ENCODE measurements at regions not wholly inside any gene's neighbourhood (a gene's known extent, or its start where the extent isn't known, plus 50 kb on each side); places are given as distances from the start of the nearest gene placed in this dataset.

GRCh38 chr9:10928372-10928771 lies 315.6 kb upstream of the PTPRD start:
- Mint-ChIP-seq H3K27me3 (ENCODE audit: low read depth in 2 of 2) (no peaks in the 10 kb centered on the region), H3K36me3 (no peaks in the 10 kb centered on the region), H3K4me1 (no peaks in the 10 kb centered on the region), H3K9me3 (peaks cover 13 to 16% of the 10 kb centered on the region in 2 donors), H3K27ac (no peak overlapping the region), H3K4me3 (no peak overlapping the region)
- Histone ChIP-seq H3K4me3 (ENCODE audit: low read length) (no peak overlapping the region), H3K36me3 (ENCODE audit: control insufficient read depth, insufficient read depth, low read length) (no peaks in the 10 kb centered on the region), H3K9me3 (ENCODE audit: control insufficient read depth, insufficient read depth, low read length) (no peaks in the 10 kb centered on the region), H3K4me1 (ENCODE audit: control insufficient read depth, insufficient read depth, low read length) (no peaks in the 10 kb centered on the region), H3K27me3 (ENCODE audit: control insufficient read depth, insufficient read depth, low read length) (no peaks in the 10 kb centered on the region), H3K27ac (ENCODE audit: low read length) (no peak overlapping the region)
- whole genome bisulfite sequencing (ENCODE audit: insufficient coverage) = 73% methylated on average over 2 of the region's 2 CpGs
- DNase-seq (no peak), ATAC-seq (no peak)
- intact Hi-C loops (cut with micrococcal nuclease) = no loop called here
- no peak for TF ChIP-seq CTCF (IDR thresholded peaks at IDR 0.05)

GRCh38 chr9:10930081-10930480 lies 317.3 kb upstream of the PTPRD start:
- Mint-ChIP-seq H3K4me1 (no peaks in the 10 kb centered on the region), H3K27ac (no peak overlapping the region), H3K27me3 (ENCODE audit: low read depth in 2 of 2) (no peaks in the 10 kb centered on the region), H3K9me3 (peaks cover 10 to 13% of the 10 kb centered on the region in 2 donors), H3K36me3 (peaks cover 1% of the 10 kb centered on the region), H3K4me3 (no peak overlapping the region)
- no peak for DNase-seq
- no peak for TF ChIP-seq CTCF (IDR thresholded peaks at IDR 0.05)
- no peak overlapping the region for H3K27ac ChIP-seq (ENCODE audit: low read length)
- H3K36me3 ChIP-seq (ENCODE audit: control insufficient read depth, insufficient read depth, low read length) = no peaks in the 10 kb centered on the region
- no peak for ATAC-seq
- no peaks in the 10 kb centered on the region for H3K4me1 ChIP-seq (ENCODE audit: control insufficient read depth, insufficient read depth, low read length)
- intact Hi-C loops (cut with micrococcal nuclease) = no loop called here
- WGBS (ENCODE audit: insufficient coverage) = no CpG with 5 or more reads among the region's 2 CpGs
- no peaks in the 10 kb centered on the region for H3K27me3 ChIP-seq (ENCODE audit: control insufficient read depth, insufficient read depth, low read length)
- H3K4me3 ChIP-seq (ENCODE audit: low read length) = no peak overlapping the region
- H3K9me3 ChIP-seq (ENCODE audit: control insufficient read depth, insufficient read depth, low read length) = no peaks in the 10 kb centered on the region

GRCh38 chr9:10946676-10947410 lies 334.0 kb upstream of the PTPRD start:
- H3K4me1 ChIP-seq (ENCODE audit: control insufficient read depth, insufficient read depth, low read length) = no peaks in the 10 kb centered on the region
- DNase-seq = no peak
- H3K4me3 Mint-ChIP-seq = no peak overlapping the region
- WGBS (ENCODE audit: insufficient coverage) = 88% methylated on average over 23 of the region's 26 CpGs
- H3K27ac Mint-ChIP-seq = no peak overlapping the region
- H3K27ac ChIP-seq (ENCODE audit: low read length) = no peak overlapping the region
- H3K9me3 Mint-ChIP-seq = peaks cover 12% of the 10 kb centered on the region in 2 donors
- no peak for ATAC-seq
- H3K4me1 Mint-ChIP-seq = no peaks in the 10 kb centered on the region
- H3K27me3 Mint-ChIP-seq (ENCODE audit: low read depth in 2 of 2) = no peaks in the 10 kb centered on the region
- H3K4me3 ChIP-seq (ENCODE audit: low read length) = no peak overlapping the region
- no peaks in the 10 kb centered on the region for H3K36me3 ChIP-seq (ENCODE audit: control insufficient read depth, insufficient read depth, low read length)
- no peaks in the 10 kb centered on the region for H3K36me3 Mint-ChIP-seq
- H3K27me3 ChIP-seq (ENCODE audit: control insufficient read depth, insufficient read depth, low read length) = no peaks in the 10 kb centered on the region
- peaks cover 6% of the 10 kb centered on the region for H3K9me3 ChIP-seq (ENCODE audit: control insufficient read depth, insufficient read depth, low read length)
- intact Hi-C loops (cut with micrococcal nuclease) = no loop called here
- no peak for TF ChIP-seq CTCF (IDR thresholded peaks at IDR 0.05)

- Mint-ChIP-seq H3K27ac (no peak overlapping the region), H3K36me3 (no peaks in the 10 kb centered on the region), H3K27me3 (ENCODE audit: low read depth in 2 of 2) (no peaks in the 10 kb centered on the region), H3K9me3 (peaks cover 14 to 22% of the 10 kb centered on the region in 2 donors), H3K4me3 (no peak overlapping the region), H3K4me1 (no peaks in the 10 kb centered on the region)
- no peaks in the 10 kb centered on the region for H3K36me3 ChIP-seq (ENCODE audit: control insufficient read depth, insufficient read depth, low read length)
- ATAC-seq = no peak
- H3K4me3 ChIP-seq (ENCODE audit: low read length) = no peak overlapping the region
- H3K27ac ChIP-seq (ENCODE audit: low read length) = no peak overlapping the region
- no peak for TF ChIP-seq CTCF (IDR thresholded peaks at IDR 0.05)
- H3K4me1 ChIP-seq (ENCODE audit: control insufficient read depth, insufficient read depth, low read length) = no peaks in the 10 kb centered on the region
- intact Hi-C loops (cut with micrococcal nuclease) = no loop called here
- H3K27me3 ChIP-seq (ENCODE audit: control insufficient read depth, insufficient read depth, low read length) = no peaks in the 10 kb centered on the region
- H3K9me3 ChIP-seq (ENCODE audit: control insufficient read depth, insufficient read depth, low read length) = peaks cover 5% of the 10 kb centered on the region
- DNase-seq = no peak
Observed at GRCh38 chr9:10957878-10958277, 345.1 kb upstream of the PTPRD start.
